GM19328 (cell line): ENCODE measurements at regions not wholly inside any gene's neighbourhood (a gene's known extent, or its start where the extent isn't known, plus 50 kb on each side); places are given as distances from the start of the nearest gene placed in this dataset.
"Not testable (repeated sequence)": the region's sequence is repeated elsewhere in the genome, so short reads cannot be mapped to it uniquely, and the experiment has no call there.

Experiments
- ATAC-seq: cut with Tn5 transposase; IDR thresholded peaks from one replicate; pipeline ENCODE4 v1.9.1; 2021; ENCODE audit warnings: mild to moderate bottlenecking, moderate library complexity; ENCODE audit not compliant: unreplicated experiment

DNA sequence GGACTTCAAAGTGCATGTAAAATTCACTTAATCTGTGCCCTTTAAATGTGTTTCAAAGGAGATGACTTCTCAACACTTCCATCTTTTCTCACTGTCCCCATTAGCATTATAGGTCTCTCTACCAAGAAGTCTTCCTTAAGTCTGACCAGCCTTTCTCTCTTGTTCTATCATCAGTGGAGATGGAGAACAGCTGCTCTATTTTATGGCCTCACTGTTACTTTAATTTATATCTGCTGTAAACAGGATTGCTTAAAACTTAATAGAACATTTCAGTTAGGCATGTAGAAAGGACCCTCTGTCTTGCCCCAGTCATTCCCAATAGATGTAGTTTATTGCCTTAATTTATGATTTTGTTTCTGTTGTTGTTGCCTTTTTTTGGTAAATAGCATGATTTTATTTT lies 86.0 kb upstream of the CDC42EP3 start:
- not testable (repeated sequence) for ATAC-seq

DNA sequence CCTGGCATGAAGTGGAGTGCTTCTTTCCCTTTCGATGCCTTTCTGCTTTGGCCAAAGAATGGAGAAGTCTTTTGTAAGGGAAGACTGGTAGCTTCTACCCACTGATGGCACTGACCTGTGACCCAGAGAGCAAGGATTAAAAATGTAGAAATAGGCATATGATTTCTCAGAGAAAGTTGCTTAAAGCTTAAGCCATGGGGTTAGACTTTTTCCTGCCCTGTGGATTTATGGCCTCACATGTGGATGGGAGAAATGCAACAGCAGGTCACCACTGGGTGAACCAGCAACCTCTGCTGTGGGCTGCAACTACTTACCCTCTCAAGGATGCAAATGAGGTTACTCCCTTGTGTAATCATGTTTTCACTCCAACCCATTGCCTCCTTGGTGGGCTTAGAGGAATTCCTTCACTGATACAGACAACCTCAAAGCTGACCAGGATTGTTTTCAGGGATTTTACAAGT lies 86.7 kb upstream of the CDC42EP3 start:
- ATAC-seq = not testable (repeated sequence)

DNA sequence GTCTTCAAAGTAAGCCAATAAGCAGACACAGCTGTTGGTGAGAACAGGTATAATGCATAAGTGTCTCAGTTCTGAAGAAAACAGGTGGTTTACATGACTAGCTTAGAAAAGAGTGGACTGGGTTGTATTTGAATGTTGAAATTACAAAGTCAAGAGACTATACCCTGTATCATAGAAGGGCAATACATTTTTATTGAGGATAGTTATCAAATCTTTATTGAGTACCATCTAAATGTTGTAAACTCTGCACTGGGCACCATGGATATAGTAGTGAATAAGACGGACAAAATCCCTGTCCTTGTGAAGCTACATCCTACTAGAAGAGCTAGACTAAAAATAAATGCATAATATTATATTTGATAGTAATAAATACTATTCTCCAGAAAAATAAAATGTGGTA lies 88.5 kb upstream of the CDC42EP3 start:
- ATAC-seq = not testable (repeated sequence)

DNA sequence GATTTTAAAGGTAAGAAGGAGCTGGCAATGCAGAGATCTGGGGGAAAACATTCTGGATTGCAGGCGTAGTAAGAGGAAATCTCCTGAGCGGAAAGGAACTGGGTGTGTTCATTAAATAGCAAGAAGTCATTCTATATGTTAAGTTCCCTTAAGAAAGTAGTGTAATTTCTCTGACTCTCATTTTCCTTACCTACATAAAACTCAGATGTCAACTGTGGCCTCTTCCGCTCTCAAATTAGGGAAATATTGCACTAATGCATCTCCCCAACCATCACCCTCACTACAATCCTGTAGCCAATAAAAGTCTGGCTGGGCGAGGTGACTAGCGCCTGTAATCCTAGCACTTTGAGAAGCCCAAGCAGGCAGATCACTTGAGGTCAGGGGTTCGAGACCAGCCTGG lies 89.0 kb upstream of the CDC42EP3 start:
- no peak for ATAC-seq

DNA sequence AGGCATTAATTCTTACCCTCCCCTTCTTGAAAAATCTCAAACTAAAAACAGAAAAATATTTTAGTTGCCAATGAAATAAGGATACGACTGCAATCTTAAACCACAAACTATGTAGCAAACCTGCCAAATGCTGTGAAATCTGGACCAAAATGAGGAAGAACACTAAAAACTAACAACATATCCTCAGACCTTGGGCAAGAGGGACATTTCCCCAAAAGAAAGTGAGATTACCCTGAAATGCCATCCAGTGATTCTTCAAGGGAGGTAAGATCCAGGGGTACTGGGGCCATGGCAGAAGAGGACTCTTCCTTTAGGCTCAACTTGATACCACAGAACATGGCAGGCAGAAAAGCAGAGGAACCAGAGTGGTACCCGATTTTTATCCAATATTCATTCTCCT lies 90.8 kb upstream of the CDC42EP3 start:
- not testable (repeated sequence) for ATAC-seq

DNA sequence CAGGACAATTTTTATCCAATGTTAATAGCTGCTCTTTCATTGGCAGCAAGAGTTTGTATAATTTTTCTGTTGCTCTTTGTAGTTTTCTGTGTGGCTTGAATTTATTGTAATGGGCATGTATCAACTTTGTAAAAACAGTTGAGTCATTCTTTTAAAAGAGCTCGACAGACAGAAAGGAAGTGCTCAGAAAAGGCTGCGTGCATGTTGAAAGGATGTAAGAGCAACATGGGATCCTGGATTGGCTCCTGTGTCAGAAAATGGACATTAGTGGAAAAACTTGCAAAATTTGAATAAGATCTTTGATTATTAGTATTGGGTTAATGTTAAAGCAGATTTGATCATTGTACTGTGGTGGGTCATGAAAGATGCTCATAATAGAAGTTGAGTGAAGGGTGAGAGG lies 93.3 kb upstream of the CDC42EP3 start:
- no peak for ATAC-seq

DNA sequence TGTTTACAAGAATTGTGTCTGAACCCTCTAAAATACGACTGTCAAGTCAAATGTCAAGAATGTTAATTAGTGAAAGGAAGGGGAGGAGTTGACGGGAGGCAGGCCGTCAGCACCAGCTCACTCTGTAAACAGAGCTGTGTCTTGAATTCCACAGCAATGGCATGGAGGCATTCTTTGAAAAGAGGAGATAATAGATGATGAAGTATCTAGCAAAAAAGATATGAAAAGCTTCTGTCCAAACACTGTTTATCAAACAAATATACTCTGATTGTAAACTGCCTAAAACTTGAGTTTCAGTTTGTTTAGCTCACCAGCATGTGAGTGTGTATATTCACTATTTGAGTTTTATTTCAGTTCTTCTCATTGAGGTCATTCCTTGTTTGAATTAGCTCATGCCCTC lies 94.7 kb upstream of the CDC42EP3 start:
- ATAC-seq = no peak

DNA sequence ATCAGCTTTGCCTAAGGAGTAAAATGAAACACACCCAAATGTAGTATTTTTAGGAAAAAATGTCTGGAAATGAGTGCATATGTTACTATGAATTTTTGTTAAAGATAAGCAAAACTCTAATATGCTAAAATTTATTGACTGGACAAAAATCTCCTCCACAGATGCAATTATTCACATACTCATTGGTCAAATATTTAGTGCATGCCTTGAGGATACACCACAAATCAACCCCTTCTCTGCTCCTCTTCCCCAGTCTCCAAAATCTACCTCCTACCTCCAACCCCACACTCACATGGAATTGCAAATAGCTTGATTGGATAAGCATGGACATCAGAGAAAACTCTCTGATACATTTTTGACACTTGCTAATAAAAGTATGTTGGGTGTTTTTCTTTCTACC lies 95.6 kb upstream of the CDC42EP3 start:
- no peak for ATAC-seq

DNA sequence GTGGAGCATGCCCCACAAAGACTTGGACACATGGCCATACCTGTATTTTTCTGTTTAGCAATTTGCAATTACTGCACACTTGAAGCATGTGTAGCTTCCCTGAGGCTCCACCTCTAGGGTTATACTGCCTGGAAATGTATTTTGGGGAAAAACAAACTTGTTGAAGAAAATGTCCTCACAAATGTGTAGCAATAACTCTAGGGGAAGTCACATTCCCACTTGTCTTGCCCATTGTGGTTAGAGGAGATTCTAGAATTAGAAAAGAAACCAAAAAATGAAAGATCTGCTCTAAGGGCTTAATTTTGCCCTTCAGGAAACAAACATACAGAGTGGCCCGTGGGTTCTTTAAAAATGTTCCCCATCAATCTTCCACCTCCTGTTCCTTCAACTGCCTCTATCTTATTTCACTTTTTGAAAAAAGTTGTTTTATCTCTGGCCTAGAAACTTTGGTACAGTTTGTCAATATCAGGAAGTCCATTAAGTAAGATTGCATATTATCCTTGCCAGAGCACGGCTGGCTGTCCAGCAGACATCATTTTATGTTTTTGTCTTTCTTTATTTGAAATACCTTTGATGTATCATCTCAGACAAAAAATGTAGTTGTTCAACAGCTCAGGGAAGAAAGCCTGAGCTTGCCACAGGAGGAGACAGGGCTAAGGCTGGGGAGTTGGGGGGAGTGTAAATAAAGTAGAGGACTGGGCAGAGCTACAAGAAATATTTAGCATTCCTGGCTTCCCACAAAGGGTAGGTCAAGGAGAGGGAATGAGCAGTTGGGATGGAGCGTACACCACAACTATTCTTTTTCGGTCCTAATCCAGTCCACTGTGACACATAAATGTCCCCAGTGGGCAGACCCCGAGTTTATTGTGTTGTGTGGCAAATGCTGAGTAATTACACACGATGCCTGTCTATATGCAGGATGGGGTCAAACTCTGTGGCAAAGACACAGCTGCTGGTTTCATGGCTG lies 96.8 kb upstream of the CDC42EP3 start:
- ATAC-seq = no peak

DNA sequence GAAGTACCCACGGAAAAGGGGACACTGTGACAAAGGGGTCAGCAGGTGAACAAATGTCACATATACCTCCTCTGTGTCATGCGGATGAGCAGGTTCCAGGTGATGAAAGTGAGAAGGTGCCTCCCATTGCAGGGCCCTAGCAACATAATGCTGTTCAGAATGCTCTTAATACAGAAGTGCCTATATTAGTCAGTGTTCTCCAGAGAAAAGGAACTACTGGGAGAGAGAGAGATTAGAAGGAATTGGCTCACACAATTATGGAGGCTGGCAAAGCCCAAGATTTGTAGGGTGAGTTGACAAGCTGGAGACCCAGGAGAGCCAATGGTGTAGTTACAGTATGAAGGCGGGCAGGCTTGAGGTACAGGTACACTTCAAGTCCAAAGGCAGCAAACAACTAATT lies 98.1 kb upstream of the CDC42EP3 start:
- ATAC-seq = no peak

DNA sequence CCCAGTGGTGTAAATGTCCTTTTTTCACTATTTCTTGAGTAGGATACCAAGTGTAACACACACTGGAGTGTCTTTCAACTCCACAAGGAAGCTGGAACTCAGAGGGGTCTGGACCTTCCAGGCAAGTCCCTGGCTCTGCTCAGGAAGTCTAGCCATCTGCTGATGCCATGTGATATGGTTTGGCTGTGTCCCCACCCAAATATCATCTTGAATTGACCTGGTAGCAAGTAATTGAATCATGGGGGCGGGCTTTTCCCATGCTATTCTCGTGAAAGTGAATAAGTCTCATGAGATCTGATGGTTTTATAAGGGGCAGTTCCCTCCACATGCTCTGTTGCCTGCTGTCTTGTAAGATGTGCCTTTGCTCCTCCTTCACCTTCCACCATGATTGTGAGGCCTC lies 99.4 kb upstream of the CDC42EP3 start:
- ATAC-seq = no peak

DNA sequence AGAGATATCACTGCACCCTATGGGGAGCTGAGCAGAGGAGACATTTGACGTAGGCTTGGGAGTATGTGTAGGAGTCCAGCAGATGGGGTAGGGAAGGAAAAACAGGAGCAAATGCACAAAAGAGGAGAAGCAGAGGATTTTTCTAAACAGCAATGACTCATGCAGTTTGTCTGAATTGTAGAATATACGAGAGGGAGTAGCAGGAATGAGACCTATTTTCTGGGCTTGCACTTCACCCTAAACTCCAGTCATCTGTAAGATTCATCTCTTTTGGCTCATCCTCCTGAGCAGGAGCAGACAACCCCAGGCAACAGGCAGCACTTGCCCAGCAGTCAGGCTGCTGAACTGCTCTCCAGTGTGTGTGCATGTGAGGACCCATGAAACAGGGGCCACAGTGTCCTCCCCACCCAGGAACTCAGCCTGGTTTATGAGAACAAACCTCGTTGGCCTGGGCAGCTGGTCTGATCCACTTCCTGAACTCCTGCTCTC lies 100.2 kb upstream of the CDC42EP3 start:
- no peak for ATAC-seq

DNA sequence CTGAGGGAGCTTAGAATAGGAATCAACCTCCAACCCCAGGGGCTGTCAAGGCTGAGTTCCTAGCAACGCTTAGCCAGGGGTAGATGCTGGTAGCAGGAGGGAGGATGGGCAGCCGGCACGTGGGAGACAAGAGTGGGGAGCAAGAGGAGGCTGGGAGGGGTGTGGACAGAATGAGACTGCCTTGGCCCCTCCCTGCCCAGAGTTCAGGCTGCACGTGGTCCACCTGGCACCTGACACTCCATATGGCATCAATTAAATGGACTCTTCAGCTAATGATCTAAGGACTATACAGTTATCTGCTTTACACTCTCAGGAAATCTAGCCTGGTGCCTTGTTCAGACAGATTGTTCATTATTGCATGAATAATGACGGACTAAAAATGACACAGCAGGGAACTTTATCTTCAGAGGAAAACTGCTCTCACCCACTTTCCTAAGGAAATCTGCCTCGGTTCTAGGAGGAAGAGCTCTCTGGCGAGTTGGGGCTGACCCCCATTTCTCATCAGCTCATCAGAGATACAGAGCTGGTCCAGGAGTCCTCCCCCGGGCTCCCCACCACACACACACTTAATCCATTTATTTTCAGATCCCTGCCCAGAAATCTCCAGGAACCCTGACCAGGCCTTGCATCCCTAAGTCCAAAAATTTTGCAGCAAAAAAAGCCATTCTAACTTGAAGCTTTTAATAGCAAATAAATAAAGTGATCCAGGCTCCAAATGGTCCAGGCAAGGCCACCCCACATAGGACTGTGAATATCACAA lies 102.1 kb upstream of the CDC42EP3 start:
- no peak for ATAC-seq

DNA sequence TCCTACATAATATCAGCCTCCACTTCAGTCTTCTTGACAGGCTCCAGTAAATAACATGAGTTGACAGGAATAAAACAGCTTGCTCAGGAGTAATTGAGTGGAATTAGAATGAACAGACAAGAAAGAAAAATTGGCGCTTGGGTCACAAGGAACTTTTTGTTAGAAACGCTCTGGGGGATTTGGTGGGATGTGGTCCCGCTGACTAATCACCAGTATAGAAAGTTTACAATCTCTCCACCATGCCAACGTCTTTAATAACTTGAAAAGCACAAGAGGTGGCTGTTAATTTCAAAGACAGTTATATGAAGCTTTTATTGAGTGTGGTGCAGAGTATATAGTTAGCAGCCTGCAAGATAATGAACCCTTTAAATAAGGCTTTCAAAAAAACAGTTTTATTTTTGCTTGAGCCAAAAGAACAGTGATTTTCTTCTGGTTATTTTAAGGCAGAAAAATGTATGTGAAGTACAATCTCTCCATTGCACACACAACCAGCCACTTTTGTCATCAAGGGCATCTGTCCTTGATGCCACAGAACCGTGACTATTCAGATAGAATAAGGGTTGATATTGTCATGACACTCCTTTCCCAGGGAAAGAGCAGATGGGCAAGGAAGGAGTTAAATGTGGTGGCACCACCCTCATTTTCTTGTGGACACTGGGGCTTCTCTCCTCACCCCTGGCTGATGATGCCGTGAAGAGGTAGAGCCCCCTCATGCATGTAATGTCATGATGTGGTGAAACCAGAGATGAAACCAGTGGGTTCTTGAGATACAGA lies 102.9 kb upstream of the CDC42EP3 start:
- ATAC-seq = not testable (repeated sequence)

DNA sequence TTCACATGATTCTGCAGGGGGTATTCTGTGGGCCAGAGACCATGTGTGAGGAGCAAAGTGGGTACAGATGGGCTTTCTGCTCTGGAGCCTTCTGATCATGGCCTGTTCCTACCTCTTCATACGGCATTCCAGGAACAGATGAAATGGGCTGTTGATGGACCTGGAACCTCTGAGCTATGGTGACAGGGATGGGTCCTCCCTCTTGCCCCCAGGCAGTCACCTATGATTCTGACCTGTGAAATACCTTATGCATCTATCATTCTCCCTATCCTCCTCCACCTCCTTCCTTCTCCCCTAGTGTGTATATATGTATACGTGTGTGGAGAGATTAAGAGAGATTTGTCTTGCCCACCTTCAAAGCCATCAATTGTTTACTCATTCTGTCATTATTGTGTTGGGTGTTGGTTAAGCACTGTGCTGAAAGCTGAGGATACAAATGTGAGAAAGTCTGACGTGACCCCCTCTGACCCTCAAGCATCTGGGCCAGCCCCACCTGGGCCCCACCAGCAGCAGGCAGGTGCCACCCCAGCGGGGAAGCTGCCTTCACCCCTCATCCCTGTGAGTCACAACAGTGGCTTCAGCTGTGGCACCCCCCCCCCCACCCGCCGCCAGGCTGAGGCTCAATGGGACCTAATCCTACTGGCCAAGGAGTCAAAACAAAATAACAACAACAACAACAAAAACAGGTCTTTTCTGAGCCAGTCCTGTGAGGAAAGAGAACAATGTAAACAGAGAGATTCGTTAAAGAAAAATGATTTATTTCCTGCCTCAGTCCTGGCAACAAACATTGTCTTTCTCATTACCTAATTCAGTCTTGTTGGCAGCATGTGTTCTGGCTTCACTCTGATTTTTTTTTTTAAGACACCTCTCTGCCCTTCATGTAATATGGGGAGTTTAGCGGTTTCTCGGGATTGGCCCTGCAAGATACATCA lies 103.8 kb upstream of the CDC42EP3 start:
- no peak for ATAC-seq

DNA sequence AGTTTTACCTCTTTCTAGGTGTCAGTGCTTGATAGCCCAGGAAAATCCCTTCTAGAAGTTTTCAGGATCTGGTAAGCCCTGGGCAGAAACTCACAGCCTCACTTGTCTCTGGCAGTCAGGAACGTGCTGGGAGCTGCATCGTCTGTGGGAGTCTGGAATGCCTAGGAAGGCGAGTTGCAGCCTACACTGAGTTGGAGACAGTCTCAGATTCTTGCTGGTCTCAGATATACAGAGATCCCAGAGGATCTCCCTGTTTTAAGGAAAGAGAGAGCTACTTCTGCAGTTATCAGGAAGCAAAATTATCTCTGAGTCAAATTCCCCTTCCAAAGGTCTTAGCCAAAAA lies 104.4 kb upstream of the CDC42EP3 start:
- no peak for ATAC-seq

DNA sequence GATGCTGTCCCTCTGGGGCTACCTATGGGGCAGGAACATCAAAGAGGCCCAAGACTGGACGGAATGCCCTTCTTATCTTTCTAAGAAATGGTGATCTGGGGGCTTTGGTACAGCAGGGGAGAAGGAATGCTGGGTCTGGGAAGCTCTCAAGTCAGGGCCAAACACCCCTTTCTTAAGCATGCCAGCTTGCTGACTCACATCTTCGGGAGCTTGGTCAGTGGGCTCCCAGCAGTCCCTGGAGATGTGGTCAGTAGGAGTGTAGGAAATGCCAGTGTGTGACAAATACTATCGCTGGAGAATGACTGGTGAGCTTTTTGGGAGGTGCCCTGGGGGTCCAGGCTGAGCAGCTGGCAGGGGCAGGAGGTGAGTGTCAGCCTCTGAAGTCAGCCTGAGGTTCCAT lies 105.0 kb upstream of the CDC42EP3 start:
- ATAC-seq = no peak

DNA sequence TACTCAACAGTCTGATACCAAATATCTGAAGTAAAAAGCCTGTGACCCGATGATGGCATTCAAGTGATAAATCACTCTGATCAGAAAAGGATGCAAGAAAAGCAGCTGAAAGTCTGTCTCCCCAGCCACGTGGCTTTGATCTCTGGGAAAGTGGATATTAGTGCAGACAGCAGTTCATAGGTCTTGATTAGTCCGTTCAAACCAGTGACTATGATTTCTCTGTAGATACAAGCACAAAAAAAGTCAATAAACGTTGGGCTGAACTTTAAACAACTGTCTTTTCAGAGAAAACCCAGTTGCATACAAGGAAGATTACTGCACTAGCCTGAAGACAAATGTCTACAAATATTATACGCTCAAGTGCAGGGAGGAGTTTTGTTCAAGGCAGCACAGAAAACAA lies 107.7 kb upstream of the CDC42EP3 start:
- no peak for ATAC-seq

DNA sequence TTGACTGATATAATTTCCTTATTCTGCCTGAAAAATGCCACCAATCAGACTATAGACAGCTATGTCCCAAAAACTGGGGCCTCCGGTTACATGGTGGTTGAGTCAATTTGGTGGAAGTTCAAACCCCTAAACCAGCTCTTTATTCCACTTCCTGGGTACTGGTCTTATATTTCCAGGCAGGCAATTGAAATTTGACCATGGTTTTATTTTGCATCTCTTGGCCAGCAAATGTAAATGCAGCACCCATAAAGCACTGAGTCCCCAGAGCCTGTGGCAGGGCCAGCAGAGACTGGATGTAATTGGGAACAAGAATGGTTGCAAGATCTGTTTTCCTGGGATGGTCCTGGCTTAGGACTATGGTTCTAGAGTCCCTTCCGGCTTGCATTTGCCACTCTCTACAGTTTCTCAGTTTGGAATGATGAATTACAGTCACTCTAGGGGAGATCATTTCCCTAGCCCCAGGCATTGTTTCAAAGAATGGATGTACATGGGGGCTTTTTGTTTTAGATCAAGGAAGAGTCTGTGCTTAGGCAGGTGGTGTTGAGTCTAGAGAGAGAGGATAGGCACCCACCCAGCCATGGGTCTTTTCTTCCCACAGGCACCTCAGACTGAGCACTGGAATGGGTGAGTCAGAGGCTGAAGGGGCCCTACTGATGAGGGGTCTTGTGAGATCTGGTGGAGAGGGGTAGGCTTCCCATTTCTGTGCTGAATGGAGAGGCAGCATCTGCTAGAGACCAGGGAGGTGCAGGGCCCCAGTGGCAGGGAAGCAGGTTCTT lies 108.4 kb upstream of the CDC42EP3 start:
- no peak for ATAC-seq

DNA sequence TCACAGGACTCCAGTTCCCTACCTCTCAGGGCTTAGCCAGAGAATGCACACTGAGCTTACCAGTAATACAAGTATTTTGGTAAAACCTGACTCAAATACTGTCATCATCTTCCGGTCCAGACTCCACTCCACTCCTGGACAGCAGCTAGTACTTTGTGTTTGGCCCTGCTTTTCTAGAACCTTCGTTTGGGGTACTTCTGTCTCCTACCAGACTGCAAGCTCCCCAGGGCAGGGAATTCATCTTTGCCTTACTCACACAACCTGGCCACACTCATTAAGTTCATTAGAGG lies 108.9 kb upstream of the CDC42EP3 start:
- no peak for ATAC-seq
